ENCODE measurements at regions not wholly inside any gene's neighbourhood (a gene's known extent, or its start where the extent isn't known, plus 50 kb on each side); places are given as distances from the start of the nearest gene placed in this dataset.

GRCh38 chr13:110028838-110029621 is 242.6 kb upstream of the IRS2 start:
- Histone ChIP-seq H3K27ac (no peak overlapping the region), H3K9me3 (no peaks in the 10 kb centered on the region), H3K4me3 (no peak overlapping the region), H3K27me3 (no peaks in the 10 kb centered on the region), H3K36me3 (no peaks in the 10 kb centered on the region), H3K4me1 (no peaks in the 10 kb centered on the region)
- intact Hi-C loops (cut with DNase I; ENCODE audit: low total_unique reads), result no loop called here
- no peak for DNase-seq
- TF ChIP-seq POLR2A (IDR thresholded peaks at IDR 0.05), result no peak
- TF ChIP-seq, protein P1, sequence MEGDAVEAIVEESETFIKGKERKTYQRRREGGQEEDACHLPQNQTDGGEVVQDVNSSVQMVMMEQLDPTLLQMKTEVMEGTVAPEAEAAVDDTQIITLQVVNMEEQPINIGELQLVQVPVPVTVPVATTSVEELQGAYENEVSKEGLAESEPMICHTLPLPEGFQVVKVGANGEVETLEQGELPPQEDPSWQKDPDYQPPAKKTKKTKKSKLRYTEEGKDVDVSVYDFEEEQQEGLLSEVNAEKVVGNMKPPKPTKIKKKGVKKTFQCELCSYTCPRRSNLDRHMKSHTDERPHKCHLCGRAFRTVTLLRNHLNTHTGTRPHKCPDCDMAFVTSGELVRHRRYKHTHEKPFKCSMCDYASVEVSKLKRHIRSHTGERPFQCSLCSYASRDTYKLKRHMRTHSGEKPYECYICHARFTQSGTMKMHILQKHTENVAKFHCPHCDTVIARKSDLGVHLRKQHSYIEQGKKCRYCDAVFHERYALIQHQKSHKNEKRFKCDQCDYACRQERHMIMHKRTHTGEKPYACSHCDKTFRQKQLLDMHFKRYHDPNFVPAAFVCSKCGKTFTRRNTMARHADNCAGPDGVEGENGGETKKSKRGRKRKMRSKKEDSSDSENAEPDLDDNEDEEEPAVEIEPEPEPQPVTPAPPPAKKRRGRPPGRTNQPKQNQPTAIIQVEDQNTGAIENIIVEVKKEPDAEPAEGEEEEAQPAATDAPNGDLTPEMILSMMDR (IDR thresholded peaks at IDR 0.05), result no peak

DNA sequence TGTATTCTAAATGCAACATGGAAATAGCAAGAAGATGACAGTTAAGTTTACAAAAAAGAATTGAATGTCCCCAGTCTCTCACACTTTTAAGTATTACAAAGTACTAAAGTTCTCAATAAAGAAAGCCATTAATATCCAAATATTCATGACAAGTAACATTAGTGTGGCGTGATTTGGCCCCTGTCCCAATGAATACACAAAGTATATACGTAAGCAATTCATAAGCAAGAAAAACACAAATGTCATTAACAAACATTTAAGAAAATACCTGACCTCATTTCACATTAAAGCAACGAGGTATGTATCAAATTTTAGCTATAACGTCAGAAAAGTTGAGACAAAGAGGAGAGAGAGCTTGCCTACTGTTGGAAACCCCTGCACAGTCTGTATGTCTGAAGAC is 241.9 kb upstream of the IRS2 start:
- intact Hi-C loops (cut with DNase I; ENCODE audit: low total_unique reads), result no loop called here

DNA sequence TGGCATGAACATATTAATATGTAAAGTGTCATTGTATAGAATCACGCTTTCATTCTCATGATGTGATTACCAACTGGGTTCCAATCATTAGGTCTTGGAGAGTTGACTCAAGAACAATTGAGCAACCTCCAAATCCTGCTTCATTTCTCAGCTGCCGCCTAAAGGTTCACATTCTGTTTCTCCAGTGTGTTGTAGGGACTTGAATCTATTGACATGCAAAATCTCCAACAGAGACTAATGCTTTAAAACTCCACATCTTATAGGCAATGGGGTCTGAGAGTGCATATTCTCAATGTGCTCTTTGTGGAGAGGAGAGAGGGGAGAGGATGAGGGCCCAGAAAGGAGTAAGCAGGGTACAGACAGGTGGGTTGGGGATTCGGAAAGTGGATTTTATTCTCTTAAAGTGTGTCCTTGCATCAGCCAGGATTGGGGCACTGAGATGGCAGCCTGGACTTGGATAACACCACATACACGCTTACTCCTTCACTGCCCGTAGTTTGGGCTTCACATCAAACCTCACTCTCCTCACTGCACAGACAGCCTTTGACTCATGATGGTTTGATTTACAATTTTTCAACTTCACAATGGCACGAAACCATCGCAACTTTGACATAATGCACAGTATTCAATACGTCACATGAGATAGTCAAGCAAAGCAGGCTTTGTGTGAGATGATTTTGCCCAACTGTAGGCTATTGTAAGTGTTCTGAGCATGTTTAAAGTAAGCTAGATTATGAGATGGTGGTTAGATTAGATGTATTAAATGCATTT is 241.3 kb upstream of the IRS2 start:
- no peak for TF ChIP-seq POLR2A (IDR thresholded peaks at IDR 0.05)
- TF ChIP-seq, protein P1 (IDR thresholded peaks at IDR 0.05), result no peak
- intact Hi-C loops (cut with DNase I; ENCODE audit: low total_unique reads), result no loop called here
- no peaks in the 10 kb centered on the region for H3K27me3 ChIP-seq
- H3K27ac ChIP-seq, result no peak overlapping the region
- no peak for DNase-seq
- no peaks in the 10 kb centered on the region for H3K36me3 ChIP-seq
- no peak overlapping the region for H3K4me3 ChIP-seq
- no peaks in the 10 kb centered on the region for H3K9me3 ChIP-seq
- peaks cover 0 to 3% of the 10 kb centered on the region in 2 donors for H3K4me1 ChIP-seq

More for the DNA sequence above, 241.9 kb upstream of the IRS2 start:
- Histone ChIP-seq H3K4me3 (no peak overlapping the region), H3K4me1 (peaks cover 0 to 2% of the 10 kb centered on the region in 2 donors), H3K9me3 (no peaks in the 10 kb centered on the region), H3K27ac (no peak overlapping the region), H3K36me3 (no peaks in the 10 kb centered on the region), H3K27me3 (no peaks in the 10 kb centered on the region)
- no peak for TF ChIP-seq POLR2A (IDR thresholded peaks at IDR 0.05)
- TF ChIP-seq, protein P1 (IDR thresholded peaks at IDR 0.05), result no peak
- no peak for DNase-seq

DNA sequence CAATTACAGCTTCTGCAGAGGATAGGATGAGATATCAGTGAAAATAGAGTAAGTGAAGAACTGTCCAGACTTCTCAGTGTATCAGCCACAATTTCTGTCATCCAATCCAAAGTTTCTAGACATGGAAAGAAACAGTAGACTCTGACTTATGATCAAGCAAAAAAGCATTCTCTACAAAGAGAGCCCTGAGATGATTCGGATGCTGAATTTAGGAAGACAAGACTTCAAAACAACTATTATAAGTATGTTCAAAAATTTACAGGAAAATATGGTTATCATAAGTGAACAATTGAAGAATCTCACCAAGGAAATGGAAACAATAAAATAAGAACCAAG is 238.2 kb upstream of the IRS2 start:
- Histone ChIP-seq H3K27me3 (no peaks in the 10 kb centered on the region), H3K9me3 (no peaks in the 10 kb centered on the region), H3K4me1 (peaks cover 0 to 3% of the 10 kb centered on the region in 2 donors), H3K4me3 (no peak overlapping the region), H3K36me3 (no peaks in the 10 kb centered on the region), H3K27ac (peak overlapping the region in 1 of 2 donors; percentile 51)
- TF ChIP-seq, protein P1 (IDR thresholded peaks at IDR 0.05), result no peak
- TF ChIP-seq POLR2A (IDR thresholded peaks at IDR 0.05), result no peak
- intact Hi-C loops (cut with DNase I; ENCODE audit: low total_unique reads), result no loop called here
- DNase-seq, result no peak

Measured in uterus (tissue), 3 donors.